GM12878 (cell line): ENCODE measurements at regions not wholly inside any gene's neighbourhood (a gene's known extent, or its start where the extent isn't known, plus 50 kb on each side); places are given as distances from the start of the nearest gene placed in this dataset.

ENCODE experiments used
- ATAC-seq: fragments of 200-7000 bp; cut with Tn5 transposase; 3 replicates; pipeline ENCODE4 v1.9.1; 2020; ENCODE audit warnings: mild to moderate bottlenecking, moderate library complexity
- BruUV-seq: library from RNA; stranded (reverse); fragments of 400-500 nt; replicated peaks from 2 replicates; lab custom pipeline; 2021; lab: Mats Ljungman, UMichigan
- CTCF ChIA-PET: fragments of 300-600 bp; sonication (Branson Sonifier 250); formaldehyde crosslinking; extraction: SDS; loops from one replicate; lab custom pipeline; 2021; ENCODE audit warnings: inconsistent platforms; lab: Yijun Ruan, JAX
- POLR2A ChIA-PET: fragments of 350-600 bp; formaldehyde crosslinking; extraction: SDS; loops from one replicate; lab custom pipeline; 2021; ENCODE audit warnings: inconsistent platforms; lab: Charles Lee
- RAD21 ChIA-PET: fragments of 300-600 bp; sonication (Branson Sonifier 250); formaldehyde crosslinking; loops from one replicate; lab custom pipeline; 2023; ENCODE audit warnings: antibody characterized with exemption; ENCODE audit not compliant: unreplicated experiment; lab: Charles Lee
- SMC1A ChIA-PET: fragments of 300-600 bp; sonication (Branson Sonifier 250); formaldehyde crosslinking; loops from one replicate; lab custom pipeline; 2023; ENCODE audit not compliant: unreplicated experiment, uncharacterized antibody; lab: Charles Lee
- DNase-seq: peaks from one replicate; pipeline ENCODE4 v3.0.0-alpha.2; 2011; ENCODE audit warnings: low read depth, low spot score
- FAIRE-seq: peaks from 3 replicates; lab custom pipeline; 2011; peaks lifted over from hg19 to GRCh38; lab: Jason Lieb, UNC
- H2AFZ ChIP-seq: 2 replicates; pipeline ENCODE4 v1.6.0; 2011; ENCODE audit warnings: low read depth, low read length, control low read depth; ENCODE audit not compliant: control insufficient read depth
- H3K27ac ChIP-seq: 2 replicates; pipeline ENCODE4 v1.5.1; 2011; ENCODE audit warnings: control low read depth; ENCODE audit not compliant: control insufficient read depth, insufficient read depth
- H3K27me3 ChIP-seq, 2 experiments: replicated peaks in 1 of 2; 2 replicates each; pipeline versions ENCODE4 v1.6.0 to v1.6.1; 2011; ENCODE audit warnings: low read length in 1 of 2; ENCODE audit not compliant: control insufficient read depth in 2 of 2, insufficient read depth in 2 of 2
- H3K36me3 ChIP-seq, 2 experiments: 2 replicates each; pipeline ENCODE4 v1.5.1; 2011; ENCODE audit warnings: low read length in 1 of 2; ENCODE audit not compliant: control insufficient read depth in 2 of 2, insufficient read depth in 2 of 2
- H3K4me1 ChIP-seq: 2 replicates; pipeline ENCODE4 v1.6.1; 2011; ENCODE audit warnings: mild to moderate bottlenecking, low read length, moderate library complexity, mixed read lengths; ENCODE audit not compliant: control insufficient read depth, insufficient read depth
- H3K4me2 ChIP-seq: 2 replicates; pipeline ENCODE4 v1.6.0; 2011; ENCODE audit warnings: control low read depth; ENCODE audit not compliant: control insufficient read depth, insufficient read depth
- H3K4me3 ChIP-seq: fragments of 200-600 bp; sonication (generic); 2 replicates; pipeline ENCODE4 v1.5.1; 2016
- H3K79me2 ChIP-seq: 2 replicates; pipeline ENCODE4 v1.6.0; 2011; ENCODE audit warnings: low read length; ENCODE audit not compliant: control insufficient read depth, insufficient read depth
- H3K9ac ChIP-seq: 2 replicates; pipeline ENCODE4 v1.8.0; 2011; ENCODE audit warnings: low read length, control low read depth, mixed read lengths; ENCODE audit not compliant: control insufficient read depth, insufficient read depth
- H3K9me3 ChIP-seq: replicated peaks from 3 replicates; pipeline ENCODE4 v1.5.1; 2011; ENCODE audit warnings: mild to moderate bottlenecking, low read length; ENCODE audit not compliant: control insufficient read depth, insufficient read depth
- H4K20me1 ChIP-seq: 2 replicates; pipeline ENCODE4 v1.6.0; 2011; ENCODE audit not compliant: control insufficient read depth, insufficient read depth
- BRCA1 ChIP-seq: IDR thresholded peaks from 2 replicates; pipeline ENCODE4 v1.6.1; 2011; ENCODE audit warnings: low read depth, low read length, improper control_type of control experiment
- ESRRA ChIP-seq: IDR thresholded peaks from 2 replicates; pipeline ENCODE4 v1.6.1; 2012; ENCODE audit warnings: mild to moderate bottlenecking, low read length, improper control_type of control experiment
- HDAC2 ChIP-seq: fragments of 200-600 bp; sonication (generic); IDR thresholded peaks from 2 replicates; pipeline ENCODE4 v1.6.1; 2017
- IKZF2 ChIP-seq, 2 experiments: fragments of 450-650 bp; IDR thresholded peaks; 2 replicates each; pipeline ENCODE4 v1.6.1; 2017; ENCODE audit warnings: mild to moderate bottlenecking in 2 of 2, moderate library complexity in 2 of 2
- JUNB ChIP-seq: IDR thresholded peaks from 2 replicates; pipeline ENCODE4 v1.6.1; 2016; ENCODE audit warnings: antibody characterized with exemption, mild to moderate bottlenecking
- KAT2A ChIP-seq: conservative IDR thresholded peaks from 2 replicates; pipeline ENCODE4 v1.6.1; 2011; ENCODE audit warnings: low read depth, low read length; ENCODE audit not compliant: control insufficient read depth
- MTA2 ChIP-seq: fragments of 450-650 bp; IDR thresholded peaks from 2 replicates; pipeline ENCODE4 v1.6.1; 2016; ENCODE audit warnings: low read depth, mild to moderate bottlenecking, moderate library complexity
- POU2F2 ChIP-seq: IDR thresholded peaks from 3 replicates; pipeline ENCODE4 v1.6.1; 2011; ENCODE audit warnings: low read depth, mild to moderate bottlenecking, low read length, borderline replicate concordance
- RAD21 ChIP-seq: IDR thresholded peaks from 2 replicates; pipeline ENCODE4 v1.6.1; 2011; ENCODE audit warnings: mild to moderate bottlenecking, low read depth, low read length, moderate library complexity; ENCODE audit not compliant: insufficient read depth
- RUNX3 ChIP-seq: IDR thresholded peaks from 2 replicates; pipeline ENCODE4 v1.6.1; 2012; ENCODE audit warnings: low read length, inconsistent platforms
- SIN3A ChIP-seq: IDR thresholded peaks from 2 replicates; pipeline ENCODE4 v1.6.1; 2012; ENCODE audit warnings: low read depth, low read length, improper control_type of control experiment
- SPI1 ChIP-seq: IDR thresholded peaks from 2 replicates; pipeline ENCODE4 v1.6.1; 2011; ENCODE audit warnings: low read depth, mild to moderate bottlenecking, low read length, moderate library complexity, borderline replicate concordance; ENCODE audit not compliant: insufficient read depth
- SUPT20H ChIP-seq: IDR thresholded peaks from 2 replicates; pipeline ENCODE4 v1.6.1; 2011; ENCODE audit warnings: low read depth, mild to moderate bottlenecking, low read length, moderate library complexity, borderline replicate concordance; ENCODE audit not compliant: control insufficient read depth
- YY1 ChIP-seq: IDR thresholded peaks from 2 replicates; pipeline ENCODE4 v1.6.1; 2011; ENCODE audit warnings: low read depth, mild to moderate bottlenecking, low read length
- ZNF274 ChIP-seq: IDR thresholded peaks from one replicate; pipeline ENCODE4 v1.8.0; 2011; ENCODE audit not compliant: insufficient read length, insufficient read depth
- ZSCAN29 ChIP-seq: fragments of 450-650 bp; IDR thresholded peaks from 2 replicates; pipeline ENCODE4 v1.6.1; 2017; ENCODE audit warnings: mild to moderate bottlenecking, moderate library complexity
- WGBS: methylation state at CpG from one replicate; pipeline ENCODE4 v1.1.6; 2016; ENCODE audit warnings: low lambda C conversion rate; ENCODE audit not compliant: insufficient replicate concordance, insufficient coverage; ENCODE audit errors: missing lambda C conversion rate; 5-methylcytosine and 5-hydroxymethylcytosine counted together
- in situ Hi-C: fragments of 300-500 bp; cut with MboI; formaldehyde crosslinking; loops from 9 replicates; pipeline ENCODE4 v1.14.3; 2018; ENCODE audit warnings: mixed read lengths
- intact Hi-C: fragments of 100-400 bp; cut with micrococcal nuclease; formaldehyde crosslinking; loops from one replicate; pipeline ENCODE4 v1.14.2; 2022; ENCODE audit not compliant: unreplicated experiment
- TF ChIP-seq, protein P1 (sequence below): fragments of 450-650 bp; formaldehyde crosslinking; IDR thresholded peaks from 2 replicates; pipeline ENCODE4 v1.5.0; 2022; ENCODE audit warnings: mild to moderate bottlenecking, missing genetic modification characterization
- TF ChIP-seq, protein P2 (sequence below): fragments of 450-650 bp; formaldehyde crosslinking; IDR thresholded peaks from 2 replicates; pipeline ENCODE4 v1.4.0; 2020; ENCODE audit warnings: mild to moderate bottlenecking, moderate library complexity
- TF ChIP-seq, protein P3 (sequence below): fragments of 450-650 bp; IDR thresholded peaks from 2 replicates; pipeline ENCODE4 v1.6.1; 2014; ENCODE audit warnings: mild to moderate bottlenecking

DNA sequence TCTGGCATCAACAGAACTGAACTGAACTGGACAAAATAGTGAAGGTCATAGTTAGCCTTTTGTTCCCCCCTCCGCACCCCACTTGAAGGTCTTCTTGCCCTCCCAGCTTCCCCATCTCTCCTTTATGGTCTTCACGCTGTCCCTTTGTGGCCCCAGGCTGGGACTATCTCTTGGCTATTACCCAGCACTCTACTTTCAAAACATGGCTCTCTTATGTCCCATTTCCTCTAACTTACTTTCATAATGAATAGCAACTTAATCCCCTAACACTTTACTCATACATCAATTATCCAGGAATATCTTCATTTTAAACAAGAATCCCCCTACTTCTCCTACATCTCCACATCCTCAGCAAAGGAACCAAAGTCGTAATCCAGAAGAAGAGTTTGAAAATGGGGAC lies 135.3 kb upstream of the ITGB1 start:
- ChIA-PET RAD21 (no interaction called here), SMC1A (interaction anchor here (0.6 kb wide), 1 partner anchor 654 kb away, joined by 3 read pairs; no protein-coding TSS in a partner anchor), CTCF (no interaction called here), POLR2A (no interaction called here)
- in situ Hi-C loops (no loop called here), intact Hi-C loops (no loop called here)
- FAIRE-seq (no peak), ATAC-seq (peak; percentile 45), DNase-seq (no peak)
- H3K4me1 ChIP-seq: peaks cover 25% of the 10 kb centered on the region
- peak overlapping the region; percentile 19; the same call in 1 of the 2 replicates for H3K4me2 ChIP-seq
- H3K9me3 ChIP-seq: peaks cover 14% of the 10 kb centered on the region; the same call in 2 of the 3 replicates
- no peak overlapping the region for H2AFZ ChIP-seq
- H3K4me3 ChIP-seq: no peak overlapping the region
- H3K27ac ChIP-seq: no peak overlapping the region; the same call in 1 of the 2 replicates
- no peaks in the 10 kb centered on the region for H3K36me3 ChIP-seq
- H4K20me1 ChIP-seq: no peaks in the 10 kb centered on the region
- no peaks in the 10 kb centered on the region for H3K79me2 ChIP-seq
- 18% methylated on average over 3 of the region's 3 CpGs for WGBS
- no TSS peak for BruUV-seq
- no peaks in the 10 kb centered on the region for H3K27me3 ChIP-seq
- no peak overlapping the region for H3K9ac ChIP-seq
- TF ChIP-seq JUNB (peak; percentile 25; the same call in 1 of the 2 replicates), HDAC2 (no peak), POU2F2 (no peak), RAD21 (no peak), RUNX3 (no peak), SPI1 (peak; percentile 72; the same call in 1 of the 2 replicates), SUPT20H (no peak), MTA2 (peak; percentile 15; the same call in 1 of the 2 replicates), IKZF2 (IDR thresholded peaks at IDR 0.05) (peak; percentile 14 to 16; a peak in 2 of 4 replicates), YY1 (no peak), BRCA1 (no peak), KAT2A (no peak), ZSCAN29 (no peak), ESRRA (no peak), ZNF274 (no peak), SIN3A (no peak)
- TF ChIP-seq, protein P1, sequence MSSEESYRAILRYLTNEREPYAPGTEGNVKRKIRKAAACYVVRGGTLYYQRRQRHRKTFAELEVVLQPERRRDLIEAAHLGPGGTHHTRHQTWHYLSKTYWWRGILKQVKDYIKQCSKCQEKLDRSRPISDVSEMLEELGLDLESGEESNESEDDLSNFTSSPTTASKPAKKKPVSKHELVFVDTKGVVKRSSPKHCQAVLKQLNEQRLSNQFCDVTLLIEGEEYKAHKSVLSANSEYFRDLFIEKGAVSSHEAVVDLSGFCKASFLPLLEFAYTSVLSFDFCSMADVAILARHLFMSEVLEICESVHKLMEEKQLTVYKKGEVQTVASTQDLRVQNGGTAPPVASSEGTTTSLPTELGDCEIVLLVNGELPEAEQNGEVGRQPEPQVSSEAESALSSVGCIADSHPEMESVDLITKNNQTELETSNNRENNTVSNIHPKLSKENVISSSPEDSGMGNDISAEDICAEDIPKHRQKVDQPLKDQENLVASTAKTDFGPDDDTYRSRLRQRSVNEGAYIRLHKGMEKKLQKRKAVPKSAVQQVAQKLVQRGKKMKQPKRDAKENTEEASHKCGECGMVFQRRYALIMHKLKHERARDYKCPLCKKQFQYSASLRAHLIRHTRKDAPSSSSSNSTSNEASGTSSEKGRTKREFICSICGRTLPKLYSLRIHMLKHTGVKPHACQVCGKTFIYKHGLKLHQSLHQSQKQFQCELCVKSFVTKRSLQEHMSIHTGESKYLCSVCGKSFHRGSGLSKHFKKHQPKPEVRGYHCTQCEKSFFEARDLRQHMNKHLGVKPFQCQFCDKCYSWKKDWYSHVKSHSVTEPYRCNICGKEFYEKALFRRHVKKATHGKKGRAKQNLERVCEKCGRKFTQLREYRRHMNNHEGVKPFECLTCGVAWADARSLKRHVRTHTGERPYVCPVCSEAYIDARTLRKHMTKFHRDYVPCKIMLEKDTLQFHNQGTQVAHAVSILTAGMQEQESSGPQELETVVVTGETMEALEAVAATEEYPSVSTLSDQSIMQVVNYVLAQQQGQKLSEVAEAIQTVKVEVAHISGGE (CRISPR knock-in tag): no peak
- TF ChIP-seq, protein P2, sequence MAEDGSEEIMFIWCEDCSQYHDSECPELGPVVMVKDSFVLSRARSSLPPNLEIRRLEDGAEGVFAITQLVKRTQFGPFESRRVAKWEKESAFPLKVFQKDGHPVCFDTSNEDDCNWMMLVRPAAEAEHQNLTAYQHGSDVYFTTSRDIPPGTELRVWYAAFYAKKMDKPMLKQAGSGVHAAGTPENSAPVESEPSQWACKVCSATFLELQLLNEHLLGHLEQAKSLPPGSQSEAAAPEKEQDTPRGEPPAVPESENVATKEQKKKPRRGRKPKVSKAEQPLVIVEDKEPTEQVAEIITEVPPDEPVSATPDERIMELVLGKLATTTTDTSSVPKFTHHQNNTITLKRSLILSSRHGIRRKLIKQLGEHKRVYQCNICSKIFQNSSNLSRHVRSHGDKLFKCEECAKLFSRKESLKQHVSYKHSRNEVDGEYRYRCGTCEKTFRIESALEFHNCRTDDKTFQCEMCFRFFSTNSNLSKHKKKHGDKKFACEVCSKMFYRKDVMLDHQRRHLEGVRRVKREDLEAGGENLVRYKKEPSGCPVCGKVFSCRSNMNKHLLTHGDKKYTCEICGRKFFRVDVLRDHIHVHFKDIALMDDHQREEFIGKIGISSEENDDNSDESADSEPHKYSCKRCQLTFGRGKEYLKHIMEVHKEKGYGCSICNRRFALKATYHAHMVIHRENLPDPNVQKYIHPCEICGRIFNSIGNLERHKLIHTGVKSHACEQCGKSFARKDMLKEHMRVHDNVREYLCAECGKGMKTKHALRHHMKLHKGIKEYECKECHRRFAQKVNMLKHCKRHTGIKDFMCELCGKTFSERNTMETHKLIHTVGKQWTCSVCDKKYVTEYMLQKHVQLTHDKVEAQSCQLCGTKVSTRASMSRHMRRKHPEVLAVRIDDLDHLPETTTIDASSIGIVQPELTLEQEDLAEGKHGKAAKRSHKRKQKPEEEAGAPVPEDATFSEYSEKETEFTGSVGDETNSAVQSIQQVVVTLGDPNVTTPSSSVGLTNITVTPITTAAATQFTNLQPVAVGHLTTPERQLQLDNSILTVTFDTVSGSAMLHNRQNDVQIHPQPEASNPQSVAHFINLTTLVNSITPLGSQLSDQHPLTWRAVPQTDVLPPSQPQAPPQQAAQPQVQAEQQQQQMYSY (CRISPR knock-in tag): no peak
- TF ChIP-seq, protein P3, sequence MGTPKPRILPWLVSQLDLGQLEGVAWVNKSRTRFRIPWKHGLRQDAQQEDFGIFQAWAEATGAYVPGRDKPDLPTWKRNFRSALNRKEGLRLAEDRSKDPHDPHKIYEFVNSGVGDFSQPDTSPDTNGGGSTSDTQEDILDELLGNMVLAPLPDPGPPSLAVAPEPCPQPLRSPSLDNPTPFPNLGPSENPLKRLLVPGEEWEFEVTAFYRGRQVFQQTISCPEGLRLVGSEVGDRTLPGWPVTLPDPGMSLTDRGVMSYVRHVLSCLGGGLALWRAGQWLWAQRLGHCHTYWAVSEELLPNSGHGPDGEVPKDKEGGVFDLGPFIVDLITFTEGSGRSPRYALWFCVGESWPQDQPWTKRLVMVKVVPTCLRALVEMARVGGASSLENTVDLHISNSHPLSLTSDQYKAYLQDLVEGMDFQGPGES: no peak
